ENCODE measurements at regions not wholly inside any gene's neighbourhood (a gene's known extent, or its start where the extent isn't known, plus 50 kb on each side); places are given as distances from the start of the nearest gene placed in this dataset.
A peak's percentile ranks its signal among the peaks of the same experiment; 100 is the strongest.
"Not testable (repeated sequence)": the region's sequence is repeated elsewhere in the genome, so short reads cannot be mapped to it uniquely, and the experiment has no call there.

GRCh38 chr15:30213733-30214132 lies 78.9 kb downstream of the GOLGA8T start:
- H2AFZ ChIP-seq (ENCODE audit: low read length); H3K4me3 ChIP-seq (ENCODE audit: extremely low read depth in 1 of 4, insufficient read depth in 2 of 4, low read depth in 3 of 4, low read length in 4 of 4); H3K23ac ChIP-seq (ENCODE audit: insufficient read length); H3K14ac ChIP-seq (ENCODE audit: insufficient read length); H4K91ac ChIP-seq (replicated peaks; ENCODE audit: insufficient read length, low read length); H3K27me3 ChIP-seq (replicated peaks in 1 of 4; ENCODE audit: control insufficient read depth in 3 of 4, extremely low read depth in 1 of 4, insufficient read depth in 3 of 4, low read length in 3 of 4); H4K8ac ChIP-seq (ENCODE audit: extremely low read depth, insufficient read depth, low read length); H3K4me2 ChIP-seq (ENCODE audit: insufficient read depth in 1 of 2, low read depth in 2 of 2, low read length in 2 of 2); H2BK15ac ChIP-seq (ENCODE audit: low read length); H2BK20ac ChIP-seq (ENCODE audit: low read length); CTCF ChIA-PET (ENCODE audit: partially characterized antibody); H3K9me3 ChIP-seq (ENCODE audit: insufficient read depth in 2 of 2, low read depth in 1 of 2, low read length in 1 of 2); H3K56ac ChIP-seq (replicated peaks; ENCODE audit: insufficient read length, low read depth, low read length); H2BK12ac ChIP-seq (ENCODE audit: low read depth, low read length); H3K4ac ChIP-seq (replicated peaks; ENCODE audit: insufficient read length, low read depth, low read length); H4K20me1 ChIP-seq (replicated peaks in 1 of 2; ENCODE audit: control insufficient read depth in 1 of 2, insufficient read depth in 2 of 2, low read length in 2 of 2); H2AK5ac ChIP-seq (ENCODE audit: low read depth, low read length); POLR2A ChIA-PET (ENCODE audit: partially characterized antibody); H3K79me2 ChIP-seq (ENCODE audit: control insufficient read depth in 1 of 2, insufficient read depth in 2 of 2, low read length in 2 of 2); H3K79me1 ChIP-seq (ENCODE audit: low read depth, low read length); H3K36me3 ChIP-seq (ENCODE audit: control insufficient read depth in 2 of 4, insufficient read depth in 4 of 4, low read length in 3 of 4); H4K5ac ChIP-seq (ENCODE audit: insufficient read length, low read depth, low read length); H3K9ac ChIP-seq (replicated peaks in 1 of 4; ENCODE audit: extremely low read depth in 1 of 4, low read depth in 3 of 4, low read length in 3 of 4); H3K23me2 ChIP-seq (ENCODE audit: low read depth, low read length); H3K18ac ChIP-seq (ENCODE audit: extremely low read depth, low read length); H2BK120ac ChIP-seq (replicated peaks; ENCODE audit: low read depth, low read length); H3K4me1 ChIP-seq (replicated peaks in 1 of 4; ENCODE audit: control insufficient read depth in 3 of 4, insufficient read depth in 4 of 4, low read length in 3 of 4); H3K27ac ChIP-seq (ENCODE audit: low read depth, low read length); DNase-seq (ENCODE audit: low read depth in 1 of 2, low spot score in 2 of 2); H2BK5ac ChIP-seq (ENCODE audit: low read depth, low read length): not testable (repeated sequence)
- peak; percentile 7 for FAIRE-seq
- WGBS, 2 experiments (ENCODE audit: extremely low coverage in 1 of 2, insufficient coverage in 1 of 2, insufficient read length in 1 of 2, insufficient replicate concordance in 2 of 2, low coverage in 1 of 2, low lambda C conversion rate in 2 of 2, missing lambda C conversion rate in 1 of 2): no CpG with 5 or more reads among the region's 5 CpGs

- H3K4me2 ChIP-seq (ENCODE audit: insufficient read depth in 1 of 2, low read depth in 2 of 2, low read length in 2 of 2); H3K56ac ChIP-seq (replicated peaks; ENCODE audit: insufficient read length, low read depth, low read length); H2BK5ac ChIP-seq (ENCODE audit: low read depth, low read length); H2AK5ac ChIP-seq (ENCODE audit: low read depth, low read length); H3K23me2 ChIP-seq (ENCODE audit: low read depth, low read length); H3K79me1 ChIP-seq (ENCODE audit: low read depth, low read length); H2BK120ac ChIP-seq (replicated peaks; ENCODE audit: low read depth, low read length); H2BK15ac ChIP-seq (ENCODE audit: low read length); DNase-seq (ENCODE audit: low read depth in 1 of 2, low spot score in 2 of 2); H3K27me3 ChIP-seq (replicated peaks in 1 of 4; ENCODE audit: control insufficient read depth in 3 of 4, extremely low read depth in 1 of 4, insufficient read depth in 3 of 4, low read length in 3 of 4); H2BK20ac ChIP-seq (ENCODE audit: low read length); H3K4ac ChIP-seq (replicated peaks; ENCODE audit: insufficient read length, low read depth, low read length); H4K8ac ChIP-seq (ENCODE audit: extremely low read depth, insufficient read depth, low read length); CTCF ChIA-PET (ENCODE audit: partially characterized antibody); H4K91ac ChIP-seq (replicated peaks; ENCODE audit: insufficient read length, low read length); H2AFZ ChIP-seq (ENCODE audit: low read length); H3K18ac ChIP-seq (ENCODE audit: extremely low read depth, low read length); H3K9me3 ChIP-seq (ENCODE audit: insufficient read depth in 2 of 2, low read depth in 1 of 2, low read length in 1 of 2); H3K4me1 ChIP-seq (replicated peaks in 1 of 4; ENCODE audit: control insufficient read depth in 3 of 4, insufficient read depth in 4 of 4, low read length in 3 of 4); H3K79me2 ChIP-seq (ENCODE audit: control insufficient read depth in 1 of 2, insufficient read depth in 2 of 2, low read length in 2 of 2); H4K5ac ChIP-seq (ENCODE audit: insufficient read length, low read depth, low read length); POLR2A ChIA-PET (ENCODE audit: partially characterized antibody); H3K4me3 ChIP-seq (ENCODE audit: extremely low read depth in 1 of 4, insufficient read depth in 2 of 4, low read depth in 3 of 4, low read length in 4 of 4); H3K36me3 ChIP-seq (ENCODE audit: control insufficient read depth in 2 of 4, insufficient read depth in 4 of 4, low read length in 3 of 4); H3K27ac ChIP-seq (ENCODE audit: low read depth, low read length); H3K14ac ChIP-seq (ENCODE audit: insufficient read length); H3K9ac ChIP-seq (replicated peaks in 1 of 4; ENCODE audit: extremely low read depth in 1 of 4, low read depth in 3 of 4, low read length in 3 of 4); H3K23ac ChIP-seq (ENCODE audit: insufficient read length); H4K20me1 ChIP-seq (replicated peaks in 1 of 2; ENCODE audit: control insufficient read depth in 1 of 2, insufficient read depth in 2 of 2, low read length in 2 of 2); H2BK12ac ChIP-seq (ENCODE audit: low read depth, low read length): not testable (repeated sequence)
- FAIRE-seq: peak; percentile 19
- no CpG with 5 or more reads among the region's 4 CpGs for WGBS, 2 experiments (ENCODE audit: extremely low coverage in 1 of 2, insufficient coverage in 1 of 2, insufficient read length in 1 of 2, insufficient replicate concordance in 2 of 2, low coverage in 1 of 2, low lambda C conversion rate in 2 of 2, missing lambda C conversion rate in 1 of 2)
These were observed 87.0 kb downstream of the GOLGA8T start for GRCh38 chr15:30221803-30222202.

Data from H1 (cell line).